ENCODE measurements at regions not wholly inside any gene's neighbourhood (a gene's known extent, or its start where the extent isn't known, plus 50 kb on each side); places are given as distances from the start of the nearest gene placed in this dataset.

DNA sequence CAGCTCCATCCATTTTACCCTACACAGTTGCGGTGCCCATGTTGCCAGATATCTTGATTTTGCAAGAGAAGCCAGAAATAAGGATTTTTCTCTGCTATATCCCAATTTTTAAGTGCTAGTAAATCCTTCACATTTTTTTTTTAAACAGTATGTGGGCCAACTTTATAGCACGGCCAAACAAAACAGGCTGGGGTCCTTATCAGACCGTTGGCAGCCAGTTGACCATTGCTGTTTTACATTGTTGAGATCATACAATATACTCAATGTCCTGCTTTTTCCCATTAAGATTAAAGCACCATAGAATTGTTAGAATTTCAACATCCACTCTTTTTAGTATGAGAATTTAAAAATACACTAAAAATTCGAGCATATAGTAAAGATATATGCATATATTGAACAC lies 150.9 kb downstream of the SPCS3 start:
- H3K27ac ChIP-seq (ENCODE audit: low read depth, low read length), result no peak overlapping the region
- H3K27me3 ChIP-seq (ENCODE audit: insufficient read depth, low read length), result no peaks in the 10 kb centered on the region
- no peak overlapping the region for H3K4me3 ChIP-seq (ENCODE audit: insufficient read depth, low read length)
- TF ChIP-seq CTCF (IDR thresholded peaks at IDR 0.05; ENCODE audit: extremely low read depth, low read depth, low read length), result no peak
- no peak overlapping the region for H2AFZ ChIP-seq (ENCODE audit: low read length)
- no peaks in the 10 kb centered on the region for H3K36me3 ChIP-seq (ENCODE audit: insufficient read depth, low read length)
- H3K4me2 ChIP-seq (ENCODE audit: insufficient read depth, low read length), result no peak overlapping the region
- no peaks in the 10 kb centered on the region for H3K4me1 ChIP-seq (ENCODE audit: insufficient read depth, low read length)
- no peaks in the 10 kb centered on the region for H3K79me2 ChIP-seq (ENCODE audit: insufficient read depth, low read length)
- no peaks in the 10 kb centered on the region for H3K9me3 ChIP-seq (ENCODE audit: low read depth, low read length)
- no peak for DNase-seq (ENCODE audit: insufficient read length, low spot score, missing footprints)
- no peaks in the 10 kb centered on the region for H4K20me1 ChIP-seq (ENCODE audit: insufficient read depth, low read length)

GRCh38 chr4:176475067-176475466 lies 155.3 kb downstream of the SPCS3 start:
- Histone ChIP-seq H3K36me3 (ENCODE audit: insufficient read depth, low read length) (no peaks in the 10 kb centered on the region), H3K27me3 (ENCODE audit: insufficient read depth, low read length) (no peaks in the 10 kb centered on the region), H3K4me1 (ENCODE audit: insufficient read depth, low read length) (peaks cover 7% of the 10 kb centered on the region), H2AFZ (ENCODE audit: low read length) (no peak overlapping the region), H3K4me2 (ENCODE audit: insufficient read depth, low read length) (no peak overlapping the region), H3K79me2 (ENCODE audit: insufficient read depth, low read length) (no peaks in the 10 kb centered on the region), H3K9me3 (ENCODE audit: low read depth, low read length) (no peaks in the 10 kb centered on the region), H3K4me3 (ENCODE audit: insufficient read depth, low read length) (no peak overlapping the region), H3K27ac (ENCODE audit: low read depth, low read length) (no peak overlapping the region), H4K20me1 (ENCODE audit: insufficient read depth, low read length) (no peaks in the 10 kb centered on the region)
- TF ChIP-seq CTCF (IDR thresholded peaks at IDR 0.05; ENCODE audit: extremely low read depth, low read depth, low read length), result no peak
- DNase-seq (ENCODE audit: insufficient read length, low spot score, missing footprints), result no peak

- Histone ChIP-seq H3K36me3 (ENCODE audit: insufficient read depth, low read length) (no peaks in the 10 kb centered on the region), H3K4me2 (ENCODE audit: insufficient read depth, low read length) (peak overlapping the region; percentile 31), H3K27ac (ENCODE audit: low read depth, low read length) (no peak overlapping the region), H3K4me1 (ENCODE audit: insufficient read depth, low read length) (peaks cover 7% of the 10 kb centered on the region), H2AFZ (ENCODE audit: low read length) (peak overlapping the region; percentile 76), H3K4me3 (ENCODE audit: insufficient read depth, low read length) (no peak overlapping the region), H3K27me3 (ENCODE audit: insufficient read depth, low read length) (no peaks in the 10 kb centered on the region), H4K20me1 (ENCODE audit: insufficient read depth, low read length) (no peaks in the 10 kb centered on the region), H3K79me2 (ENCODE audit: insufficient read depth, low read length) (no peaks in the 10 kb centered on the region), H3K9me3 (ENCODE audit: low read depth, low read length) (no peaks in the 10 kb centered on the region)
- no peak for TF ChIP-seq CTCF (IDR thresholded peaks at IDR 0.05; ENCODE audit: extremely low read depth, low read depth, low read length)
- no peak for DNase-seq (ENCODE audit: insufficient read length, low spot score, missing footprints)
Observed at GRCh38 chr4:176478076-176478475, 158.3 kb downstream of the SPCS3 start.

DNA sequence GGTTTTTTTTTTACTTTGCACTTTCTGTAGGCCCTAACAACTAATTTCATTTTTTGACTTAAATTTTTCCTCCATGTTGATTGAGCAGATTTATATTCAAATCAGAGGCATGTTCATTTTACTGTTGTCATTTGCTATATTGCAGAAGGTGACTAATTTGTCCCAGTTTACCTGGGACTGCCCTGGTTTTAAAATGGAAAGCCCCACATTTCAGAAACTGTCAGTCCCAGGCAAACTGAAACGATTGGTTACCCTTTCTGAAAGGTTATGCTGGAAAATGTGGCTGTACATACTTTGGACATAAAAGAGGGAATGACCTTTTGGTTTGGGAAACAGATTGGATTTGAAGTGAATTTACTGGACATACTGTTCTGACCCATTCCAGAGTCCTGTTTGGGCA lies 160.0 kb downstream of the SPCS3 start:
- H3K9me3 ChIP-seq (ENCODE audit: low read depth, low read length), result no peaks in the 10 kb centered on the region
- no peaks in the 10 kb centered on the region for H3K36me3 ChIP-seq (ENCODE audit: insufficient read depth, low read length)
- H3K27ac ChIP-seq (ENCODE audit: low read depth, low read length), result no peak overlapping the region
- no peak overlapping the region for H3K4me3 ChIP-seq (ENCODE audit: insufficient read depth, low read length)
- no peak for DNase-seq (ENCODE audit: insufficient read length, low spot score, missing footprints)
- no peak overlapping the region for H3K4me2 ChIP-seq (ENCODE audit: insufficient read depth, low read length)
- TF ChIP-seq CTCF (IDR thresholded peaks at IDR 0.05; ENCODE audit: extremely low read depth, low read depth, low read length), result no peak
- H3K4me1 ChIP-seq (ENCODE audit: insufficient read depth, low read length), result peaks cover 7% of the 10 kb centered on the region
- H2AFZ ChIP-seq (ENCODE audit: low read length), result peak overlapping the region; percentile 60
- H3K27me3 ChIP-seq (ENCODE audit: insufficient read depth, low read length), result no peaks in the 10 kb centered on the region
- no peaks in the 10 kb centered on the region for H3K79me2 ChIP-seq (ENCODE audit: insufficient read depth, low read length)
- H4K20me1 ChIP-seq (ENCODE audit: insufficient read depth, low read length), result no peaks in the 10 kb centered on the region

All from osteoblast (primary cell).